Lung (tissue), 11 donors: ENCODE measurements at regions not wholly inside any gene's neighbourhood (a gene's known extent, or its start where the extent isn't known, plus 50 kb on each side); places are given as distances from the start of the nearest gene placed in this dataset.

Experiments used
- ATAC-seq: fragments of 200-7000 bp; cut with Tn5 transposase; one replicate; pipeline ENCODE4 v1.9.1; 2020; ENCODE audit warnings: moderate number of reproducible peaks; ENCODE audit not compliant: insufficient read depth, low FRiP score
- DNase-seq, 3 donors: peaks; one replicate each; pipeline ENCODE4 v3.0.0-alpha.2; 2013 to 2017
- H3K27ac ChIP-seq, 2 donors: one replicate each; pipeline ENCODE4 v1.5.1; 2013; ENCODE audit warnings: mild to moderate bottlenecking in 2 of 2, moderate library complexity in 2 of 2, control low read depth in 1 of 2, inconsistent platforms in 1 of 2, low read depth in 1 of 2, low read length in 1 of 2
- H3K27me3 ChIP-seq, 3 donors: one replicate each; pipeline ENCODE4 v1.5.1; 2013; ENCODE audit warnings: low read length in 2 of 3; ENCODE audit not compliant: control insufficient read depth in 3 of 3, insufficient read depth in 3 of 3
- H3K36me3 ChIP-seq, 4 donors: one replicate each; pipeline ENCODE4 v1.5.1; 2013; ENCODE audit warnings: low read length in 4 of 4, mild to moderate bottlenecking in 1 of 4, moderate library complexity in 1 of 4; ENCODE audit not compliant: control insufficient read depth in 4 of 4, insufficient read depth in 4 of 4
- H3K4me1 ChIP-seq, 5 donors: one replicate each; pipeline ENCODE4 v1.5.1; 2013; ENCODE audit warnings: low read length in 5 of 5, mild to moderate bottlenecking in 2 of 5, moderate library complexity in 1 of 5; ENCODE audit not compliant: control insufficient read depth in 5 of 5, insufficient read depth in 5 of 5
- H3K4me3 ChIP-seq: one replicate; pipeline ENCODE4 v1.5.1; 2013; ENCODE audit warnings: mild to moderate bottlenecking, control low read depth, moderate library complexity
- H3K9ac ChIP-seq, 2 donors: one replicate each; pipeline ENCODE4 v1.5.1; 2013; ENCODE audit warnings: low read length in 2 of 2, control low read depth in 1 of 2; ENCODE audit not compliant: insufficient read depth in 1 of 2
- H3K9me3 ChIP-seq, 4 donors: one replicate each; pipeline ENCODE4 v1.5.1; 2013; ENCODE audit warnings: low read length in 3 of 4, mild to moderate bottlenecking in 1 of 4, moderate library complexity in 1 of 4; ENCODE audit not compliant: control insufficient read depth in 4 of 4, insufficient read depth in 3 of 4
- WGBS, 2 donors: extraction: QIAGEN DNeasy Blood & Tissue Kit; methylation state at CpG; one replicate each; pipeline ENCODE4 v1.1.7; 2013; 5-methylcytosine and 5-hydroxymethylcytosine counted together
- TF ChIP-seq, protein P1 (sequence below): IDR thresholded peaks from 2 replicates; pipeline ENCODE4 v1.5.1; 2012; ENCODE audit warnings: mild to moderate bottlenecking; ENCODE audit errors: control extremely low read depth, extremely low read depth
- donor health status: control.
- donor health status: control.
- donor health status: Bipolar disorder and iron deficiency.
- donor health status: healthy.
- donor health status: DM: yes; HTN: yes; CAD: no.

DNA sequence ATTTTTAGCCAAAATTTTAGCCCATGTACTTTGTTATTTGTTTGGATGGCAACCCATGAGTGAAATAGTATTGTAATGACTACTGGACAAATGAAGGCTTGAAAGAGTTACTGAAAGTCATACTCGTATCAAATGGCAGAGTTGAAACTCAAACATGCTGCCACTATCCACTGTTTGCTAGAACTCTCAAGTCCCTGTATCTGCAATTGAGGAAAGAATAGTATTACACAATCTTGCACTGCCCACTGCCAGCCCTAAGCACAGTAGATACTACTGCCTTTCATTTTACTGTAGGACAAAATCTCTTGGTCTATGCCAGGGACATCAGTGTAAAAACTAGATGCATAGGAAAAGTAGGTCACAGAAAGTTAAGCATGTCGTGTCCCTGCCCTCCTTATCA is 581.1 kb upstream of the PLXNA2 start:
- Histone ChIP-seq H3K4me3 (no peak overlapping the region), H3K36me3 (no peaks in the 10 kb centered on the region), H3K9me3 (no peaks in the 10 kb centered on the region), H3K9ac (no peak overlapping the region), H3K27ac (no peak overlapping the region), H3K4me1 (peaks cover 0 to 8% (median 0%) of the 10 kb centered on the region in 5 donors), H3K27me3 (no peaks in the 10 kb centered on the region)
- WGBS, 2 donors: 46 to 80% methylated on average over 2 of the region's 2 CpGs
- TF ChIP-seq, protein P1, sequence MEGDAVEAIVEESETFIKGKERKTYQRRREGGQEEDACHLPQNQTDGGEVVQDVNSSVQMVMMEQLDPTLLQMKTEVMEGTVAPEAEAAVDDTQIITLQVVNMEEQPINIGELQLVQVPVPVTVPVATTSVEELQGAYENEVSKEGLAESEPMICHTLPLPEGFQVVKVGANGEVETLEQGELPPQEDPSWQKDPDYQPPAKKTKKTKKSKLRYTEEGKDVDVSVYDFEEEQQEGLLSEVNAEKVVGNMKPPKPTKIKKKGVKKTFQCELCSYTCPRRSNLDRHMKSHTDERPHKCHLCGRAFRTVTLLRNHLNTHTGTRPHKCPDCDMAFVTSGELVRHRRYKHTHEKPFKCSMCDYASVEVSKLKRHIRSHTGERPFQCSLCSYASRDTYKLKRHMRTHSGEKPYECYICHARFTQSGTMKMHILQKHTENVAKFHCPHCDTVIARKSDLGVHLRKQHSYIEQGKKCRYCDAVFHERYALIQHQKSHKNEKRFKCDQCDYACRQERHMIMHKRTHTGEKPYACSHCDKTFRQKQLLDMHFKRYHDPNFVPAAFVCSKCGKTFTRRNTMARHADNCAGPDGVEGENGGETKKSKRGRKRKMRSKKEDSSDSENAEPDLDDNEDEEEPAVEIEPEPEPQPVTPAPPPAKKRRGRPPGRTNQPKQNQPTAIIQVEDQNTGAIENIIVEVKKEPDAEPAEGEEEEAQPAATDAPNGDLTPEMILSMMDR: no peak
- ATAC-seq (peak; percentile 16), DNase-seq (peak in 2 of 3 donors; percentile 3 to 54)

DNA sequence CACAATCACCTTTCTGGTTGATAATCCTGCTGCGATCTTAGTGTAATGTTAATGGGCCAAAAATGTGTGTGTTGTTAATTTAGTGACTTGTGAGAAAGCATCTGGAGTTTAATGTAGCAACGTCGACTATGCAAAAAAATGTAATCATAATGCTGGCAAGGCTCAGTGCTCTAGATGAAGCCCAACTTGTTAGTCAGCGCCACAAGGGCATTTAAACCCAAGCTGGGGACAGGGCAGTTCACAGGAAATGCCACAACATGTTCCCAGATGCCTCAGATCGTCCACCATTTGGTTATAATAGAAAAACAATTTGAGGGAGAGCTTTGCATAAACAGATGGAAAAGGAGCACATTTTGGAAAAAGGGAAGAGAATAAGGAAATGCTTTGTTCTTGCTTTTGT is 585.4 kb upstream of the PLXNA2 start:
- H3K36me3 ChIP-seq: no peaks in the 10 kb centered on the region
- no peak for ATAC-seq
- H3K9me3 ChIP-seq: no peaks in the 10 kb centered on the region

DNA sequence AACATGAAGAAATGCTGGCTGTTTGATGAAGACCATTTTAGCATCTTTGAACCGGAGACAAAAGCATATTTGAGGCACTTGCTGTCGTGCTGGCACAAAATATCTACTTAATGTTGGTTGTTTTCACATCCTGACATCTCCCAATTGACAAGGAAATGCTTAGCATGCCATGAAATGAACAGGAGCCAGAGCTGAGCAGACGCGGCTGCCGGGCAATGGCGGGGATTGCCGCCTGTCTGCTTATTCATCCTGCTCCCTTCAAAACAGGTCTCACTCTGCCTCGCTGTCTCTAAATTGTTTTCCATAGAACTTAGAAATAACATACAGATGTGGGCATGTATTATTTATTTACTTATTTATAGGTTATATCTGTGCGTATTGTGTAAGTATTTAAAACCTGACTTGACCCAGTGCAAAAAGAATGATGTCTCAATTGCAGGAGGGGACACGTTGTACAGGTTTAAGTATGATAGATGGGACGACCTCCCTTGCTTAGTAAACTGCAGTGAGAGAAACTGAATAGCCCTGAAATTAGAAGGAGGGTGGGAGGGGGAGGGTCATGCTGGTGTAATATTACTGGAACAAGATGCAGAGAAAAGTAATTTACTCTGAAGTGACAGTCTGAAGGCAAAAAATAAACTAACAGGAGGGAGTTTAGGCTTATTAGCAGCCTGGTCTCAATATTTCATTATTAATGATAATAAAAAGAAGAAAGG is 590.4 kb upstream of the PLXNA2 start:
- ATAC-seq (no peak), DNase-seq (peak; percentile 3 to 15 (median 13))
- no peaks in the 10 kb centered on the region for H3K27me3 ChIP-seq
- TF ChIP-seq, protein P1: no peak
- H3K4me3 ChIP-seq: no peak overlapping the region
- no peak overlapping the region for H3K9ac ChIP-seq
- peaks cover 0 to 9% (median 0%) of the 10 kb centered on the region in 5 donors for H3K4me1 ChIP-seq
- H3K27ac ChIP-seq: no peak overlapping the region
- H3K36me3 ChIP-seq: no peaks in the 10 kb centered on the region
- whole genome bisulfite sequencing, 2 donors: 42 to 58% methylated on average over 11 of the region's 11 CpGs
- no peaks in the 10 kb centered on the region for H3K9me3 ChIP-seq

More for the DNA sequence above, 585.4 kb upstream of the PLXNA2 start:
- peak in 2 of 3 donors; percentile 20 to 49 for DNase-seq
- peaks cover 0 to 9% (median 0%) of the 10 kb centered on the region in 5 donors for H3K4me1 ChIP-seq
- TF ChIP-seq, protein P1: no peak
- H3K9ac ChIP-seq: no peak overlapping the region
- H3K27me3 ChIP-seq: no peaks in the 10 kb centered on the region
- WGBS, 2 donors: 64 to 77% methylated on average over 5 of the region's 5 CpGs
- H3K27ac ChIP-seq: no peak overlapping the region
- H3K4me3 ChIP-seq: no peak overlapping the region
